ENCODE measurements at regions not wholly inside any gene's neighbourhood (a gene's known extent, or its start where the extent isn't known, plus 50 kb on each side); places are given as distances from the start of the nearest gene placed in this dataset.

GRCh38 chrX:2587146-2587545, 86.4 kb upstream of the DHRSX start:
- no peaks in the 10 kb centered on the region for H3K9me3 ChIP-seq
- no peak for DNase-seq
- H3K36me3 ChIP-seq: no peaks in the 10 kb centered on the region
- H3K27ac ChIP-seq: no peak overlapping the region
- peaks cover 0 to 19% of the 10 kb centered on the region in 2 donors for H3K27me3 ChIP-seq
- peaks cover 0 to 7% (median 6%) of the 10 kb centered on the region in 4 donors for H3K4me1 ChIP-seq
- H3K4me3 ChIP-seq: no peak overlapping the region
- no peak for TF ChIP-seq CTCF (IDR thresholded peaks at IDR 0.05)
- no peak for TF ChIP-seq POLR2A (IDR thresholded peaks at IDR 0.05)

GRCh38 chrX:2585158-2585470, 84.3 kb upstream of the DHRSX start:
- Histone ChIP-seq H3K4me1 (peaks cover 0 to 7% (median 6%) of the 10 kb centered on the region in 4 donors), H3K27me3 (peaks cover 0 to 19% of the 10 kb centered on the region in 2 donors), H3K9me3 (no peaks in the 10 kb centered on the region), H3K4me3 (no peak overlapping the region), H3K36me3 (no peaks in the 10 kb centered on the region), H3K27ac (no peak overlapping the region)
- DNase-seq: no peak
- no peak for TF ChIP-seq POLR2A (IDR thresholded peaks at IDR 0.05)
- no peak for TF ChIP-seq CTCF (IDR thresholded peaks at IDR 0.05)

- Histone ChIP-seq H3K4me1 (peaks cover 0 to 7% (median 6%) of the 10 kb centered on the region in 4 donors), H3K9me3 (no peaks in the 10 kb centered on the region), H3K27ac (no peak overlapping the region), H3K4me3 (no peak overlapping the region), H3K27me3 (peaks cover 0 to 19% of the 10 kb centered on the region in 2 donors), H3K36me3 (no peaks in the 10 kb centered on the region)
- DNase-seq: no peak
- no peak for TF ChIP-seq POLR2A (IDR thresholded peaks at IDR 0.05)
- no peak for TF ChIP-seq CTCF (IDR thresholded peaks at IDR 0.05)
These were observed 83.7 kb upstream of the DHRSX start for GRCh38 chrX:2584251-2585157.

- Histone ChIP-seq H3K9me3 (no peaks in the 10 kb centered on the region), H3K4me3 (no peak overlapping the region), H3K27ac (no peak overlapping the region), H3K36me3 (no peaks in the 10 kb centered on the region), H3K4me1 (peaks cover 0 to 7% (median 6%) of the 10 kb centered on the region in 4 donors), H3K27me3 (peaks cover 0 to 19% of the 10 kb centered on the region in 2 donors)
- no peak for DNase-seq
- TF ChIP-seq CTCF (IDR thresholded peaks at IDR 0.05): no peak
- no peak for TF ChIP-seq POLR2A (IDR thresholded peaks at IDR 0.05)
These were observed 82.7 kb upstream of the DHRSX start for GRCh38 chrX:2583194-2584162.

GRCh38 chrX:2582667-2583066, 81.9 kb upstream of the DHRSX start:
- peaks cover 0 to 7% (median 6%) of the 10 kb centered on the region in 4 donors for H3K4me1 ChIP-seq
- no peak overlapping the region for H3K27ac ChIP-seq
- no peak for DNase-seq
- TF ChIP-seq POLR2A (IDR thresholded peaks at IDR 0.05) (no peak), CTCF (IDR thresholded peaks at IDR 0.05) (no peak)
- H3K27me3 ChIP-seq: peaks cover 0 to 19% of the 10 kb centered on the region in 2 donors
- no peaks in the 10 kb centered on the region for H3K36me3 ChIP-seq
- H3K9me3 ChIP-seq: no peaks in the 10 kb centered on the region
- no peak overlapping the region for H3K4me3 ChIP-seq

Measured in Peyer's patch (tissue), 4 donors.